ENCODE measurements at regions not wholly inside any gene's neighbourhood (a gene's known extent, or its start where the extent isn't known, plus 50 kb on each side); places are given as distances from the start of the nearest gene placed in this dataset.
A peak's percentile ranks its signal among the peaks of the same experiment; 100 is the strongest.
"Not testable (repeated sequence)": the region's sequence is repeated elsewhere in the genome, so short reads cannot be mapped to it uniquely, and the experiment has no call there.

- no peak for DNase-seq
Measured at GRCh38 chr12:92384571-92384970, 238.9 kb upstream of the BTG1 start.

- DNase-seq = no peak
Measured at GRCh38 chr12:92382383-92382878, 236.8 kb upstream of the BTG1 start.

- DNase-seq = no peak
Measured at GRCh38 chr12:92381856-92382255, 236.2 kb upstream of the BTG1 start.

GRCh38 chr12:92378682-92379479, 233.2 kb upstream of the BTG1 start:
- no peak for DNase-seq

- DNase-seq = not testable (repeated sequence)
Measured at GRCh38 chr12:92375504-92375903, 229.9 kb upstream of the BTG1 start.

GRCh38 chr12:92370828-92371227, 225.2 kb upstream of the BTG1 start:
- DNase-seq = no peak

- DNase-seq = no peak
Measured at GRCh38 chr12:92369636-92370035, 224.0 kb upstream of the BTG1 start.

GRCh38 chr12:92369056-92369455, 223.4 kb upstream of the BTG1 start:
- DNase-seq = no peak

- no peak for DNase-seq
Measured at GRCh38 chr12:92365836-92366235, 220.2 kb upstream of the BTG1 start.

GRCh38 chr12:92365333-92365732, 219.7 kb upstream of the BTG1 start:
- DNase-seq = no peak

GRCh38 chr12:92363295-92364146, 217.9 kb upstream of the BTG1 start:
- peak; percentile 35 for DNase-seq

- DNase-seq = peak; percentile 19
Measured at GRCh38 chr12:92362785-92363184, 217.1 kb upstream of the BTG1 start.

- DNase-seq = peak; percentile 17
Measured at GRCh38 chr12:92362126-92362525, 216.5 kb upstream of the BTG1 start.

GRCh38 chr12:92360543-92360942, 214.9 kb upstream of the BTG1 start:
- no peak for DNase-seq

GRCh38 chr12:92359581-92360209, 214.0 kb upstream of the BTG1 start:
- DNase-seq = no peak

- no peak for DNase-seq
Measured at GRCh38 chr12:92357584-92358261, 212.1 kb upstream of the BTG1 start.

- DNase-seq = no peak
Measured at GRCh38 chr12:92356425-92356824, 210.8 kb upstream of the BTG1 start.

GRCh38 chr12:92349635-92350034, 204.0 kb upstream of the BTG1 start:
- DNase-seq = no peak

- DNase-seq = no peak
Measured at GRCh38 chr12:92342574-92342973, 196.9 kb upstream of the BTG1 start.

GRCh38 chr12:92341065-92341668, 195.5 kb upstream of the BTG1 start:
- no peak for DNase-seq

- no peak for DNase-seq
Measured at GRCh38 chr12:92340441-92341064, 194.9 kb upstream of the BTG1 start.

- no peak for DNase-seq
Measured at GRCh38 chr12:92340003-92340402, 194.4 kb upstream of the BTG1 start.

Data from activated CD4-positive, alpha-beta T cell treated with anti-CD3 and anti-CD28 coated beads, Interleukin-10, Interleukin-2, amounts not matched to agents 100 ng/mL and 50 ng/mL, durations not matched to agents 16 hours and 8 hours (primary cell).